Calu3 (cell line): ENCODE measurements at regions not wholly inside any gene's neighbourhood (a gene's known extent, or its start where the extent isn't known, plus 50 kb on each side); places are given as distances from the start of the nearest gene placed in this dataset.

ENCODE experiments used
- BruUV-seq: library from RNA; stranded (reverse); fragments of 400-500 nt; replicated peaks from 2 replicates; lab custom pipeline; 2021; lab: Mats Ljungman, UMichigan
- CTCF ChIA-PET: fragments of 300-600 bp; sonication (Branson Sonifier 250); formaldehyde crosslinking; loops from one replicate; lab custom pipeline; 2022; ENCODE audit warnings: antibody characterized with exemption; lab: Charles Lee
- DNase-seq: peaks from one replicate; pipeline ENCODE4 v3.0.0; 2022
- H3K27ac Mint-ChIP-seq: one replicate; pipeline ENCODE4 v1.8.0; 2022; ENCODE audit warnings: mixed read lengths; ENCODE audit not compliant: unreplicated experiment
- H3K27me3 Mint-ChIP-seq: one replicate; pipeline ENCODE4 v1.8.0; 2022; ENCODE audit warnings: mixed read lengths; ENCODE audit not compliant: unreplicated experiment
- H3K36me3 Mint-ChIP-seq: one replicate; pipeline ENCODE4 v1.8.0; 2022; ENCODE audit warnings: mild to moderate bottlenecking, moderate library complexity, mixed read lengths; ENCODE audit not compliant: insufficient read depth, unreplicated experiment
- H3K4me1 Mint-ChIP-seq: one replicate; pipeline ENCODE4 v1.8.0; 2022; ENCODE audit warnings: mild to moderate bottlenecking, low read depth, mixed read lengths; ENCODE audit not compliant: unreplicated experiment
- H3K4me3 Mint-ChIP-seq: one replicate; pipeline ENCODE4 v1.8.0; 2022; ENCODE audit warnings: mild to moderate bottlenecking, low read depth, moderate library complexity, mixed read lengths; ENCODE audit not compliant: unreplicated experiment
- H3K9me3 Mint-ChIP-seq: one replicate; pipeline ENCODE4 v1.8.0; 2022; ENCODE audit warnings: low read depth, mixed read lengths; ENCODE audit not compliant: unreplicated experiment
- intact Hi-C: fragments of 100-400 bp; cut with micrococcal nuclease; formaldehyde crosslinking; loops from one replicate; pipeline ENCODE4 v1.10.0; 2022; ENCODE audit not compliant: unreplicated experiment
- TF ChIP-seq, protein P1 (sequence below): fragments of 200-600 bp; IDR thresholded peaks from one replicate; pipeline ENCODE4 v1.8.0; 2022; ENCODE audit warnings: antibody characterized with exemption; ENCODE audit not compliant: unreplicated experiment

- Mint-ChIP-seq H3K36me3 (peaks cover 10% of the 10 kb centered on the region), H3K27me3 (no peaks in the 10 kb centered on the region), H3K9me3 (peaks cover under 1% of the 10 kb centered on the region), H3K27ac (no peak overlapping the region), H3K4me3 (no peak overlapping the region), H3K4me1 (peaks cover 49% of the 10 kb centered on the region)
- TF ChIP-seq, protein P1, sequence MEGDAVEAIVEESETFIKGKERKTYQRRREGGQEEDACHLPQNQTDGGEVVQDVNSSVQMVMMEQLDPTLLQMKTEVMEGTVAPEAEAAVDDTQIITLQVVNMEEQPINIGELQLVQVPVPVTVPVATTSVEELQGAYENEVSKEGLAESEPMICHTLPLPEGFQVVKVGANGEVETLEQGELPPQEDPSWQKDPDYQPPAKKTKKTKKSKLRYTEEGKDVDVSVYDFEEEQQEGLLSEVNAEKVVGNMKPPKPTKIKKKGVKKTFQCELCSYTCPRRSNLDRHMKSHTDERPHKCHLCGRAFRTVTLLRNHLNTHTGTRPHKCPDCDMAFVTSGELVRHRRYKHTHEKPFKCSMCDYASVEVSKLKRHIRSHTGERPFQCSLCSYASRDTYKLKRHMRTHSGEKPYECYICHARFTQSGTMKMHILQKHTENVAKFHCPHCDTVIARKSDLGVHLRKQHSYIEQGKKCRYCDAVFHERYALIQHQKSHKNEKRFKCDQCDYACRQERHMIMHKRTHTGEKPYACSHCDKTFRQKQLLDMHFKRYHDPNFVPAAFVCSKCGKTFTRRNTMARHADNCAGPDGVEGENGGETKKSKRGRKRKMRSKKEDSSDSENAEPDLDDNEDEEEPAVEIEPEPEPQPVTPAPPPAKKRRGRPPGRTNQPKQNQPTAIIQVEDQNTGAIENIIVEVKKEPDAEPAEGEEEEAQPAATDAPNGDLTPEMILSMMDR = peak; percentile 24
- DNase-seq = peak; percentile 52
- BruUV-seq = no TSS peak
- intact Hi-C loops = loop anchor here (1.0 kb wide), 1 partner anchor 174 kb away; no protein-coding TSS in a partner anchor
- CTCF ChIA-PET = no interaction called here
These were observed 244.7 kb downstream of the PIK3R1 start for GRCh38 chr5:68460147-68460798.

- intact Hi-C loops = no loop called here
- TF ChIP-seq, protein P1 = no peak
- CTCF ChIA-PET = no interaction called here
- no peak overlapping the region for H3K27ac Mint-ChIP-seq
- H3K9me3 Mint-ChIP-seq = peaks cover 2% of the 10 kb centered on the region
- no peak overlapping the region for H3K4me3 Mint-ChIP-seq
- H3K4me1 Mint-ChIP-seq = peaks cover 15% of the 10 kb centered on the region
- BruUV-seq = no TSS peak
- no peak for DNase-seq
- H3K27me3 Mint-ChIP-seq = no peaks in the 10 kb centered on the region
- no peaks in the 10 kb centered on the region for H3K36me3 Mint-ChIP-seq
These were observed 248.1 kb downstream of the PIK3R1 start for GRCh38 chr5:68463606-68464005.

DNA sequence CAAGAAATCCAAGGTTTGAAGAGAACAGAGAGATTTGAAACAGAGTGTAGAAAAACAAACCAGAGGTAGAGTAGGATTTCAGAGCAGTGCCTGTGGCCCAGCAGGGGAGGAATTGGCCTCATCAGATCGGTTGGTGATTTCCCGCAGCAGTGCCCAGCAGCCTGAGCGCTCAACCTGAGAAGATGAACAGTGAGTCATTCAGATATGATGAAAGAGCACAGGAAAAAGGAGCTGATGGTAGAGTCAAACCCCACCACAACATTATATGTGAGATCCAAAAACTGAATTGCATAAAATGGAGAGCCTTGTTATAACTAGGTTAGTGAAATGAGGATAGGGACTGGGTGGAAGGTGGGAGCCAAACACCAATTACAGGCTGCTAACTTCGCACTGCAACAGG lies 248.9 kb downstream of the PIK3R1 start:
- H3K4me1 Mint-ChIP-seq = peaks cover 7% of the 10 kb centered on the region
- TF ChIP-seq, protein P1 = no peak
- intact Hi-C loops = no loop called here
- no peak overlapping the region for H3K4me3 Mint-ChIP-seq
- no peak for DNase-seq
- no TSS peak for BruUV-seq
- H3K9me3 Mint-ChIP-seq = peaks cover 2% of the 10 kb centered on the region
- CTCF ChIA-PET = no interaction called here
- no peak overlapping the region for H3K27ac Mint-ChIP-seq
- no peaks in the 10 kb centered on the region for H3K27me3 Mint-ChIP-seq
- no peaks in the 10 kb centered on the region for H3K36me3 Mint-ChIP-seq

DNA sequence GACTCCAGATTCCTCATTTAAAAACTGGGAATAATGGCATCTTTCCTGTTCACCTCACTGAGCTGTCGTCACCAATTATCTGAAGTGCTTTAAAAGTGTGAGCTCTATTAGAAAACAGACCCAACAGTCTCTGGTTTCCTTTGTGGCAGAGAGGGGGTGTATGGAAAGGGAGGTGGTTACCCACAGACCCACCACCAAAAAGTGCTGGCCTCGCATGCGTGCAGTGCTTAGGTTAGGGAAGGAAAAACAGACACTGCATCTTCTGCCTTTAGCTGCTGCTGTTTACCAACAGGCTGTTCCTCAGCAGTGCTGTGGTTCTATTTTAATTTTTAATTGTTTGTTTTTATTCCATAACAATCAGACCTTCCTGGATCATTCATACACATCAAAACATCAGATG lies 249.6 kb downstream of the PIK3R1 start:
- intact Hi-C loops = no loop called here
- CTCF ChIA-PET = no interaction called here
- Mint-ChIP-seq H3K27me3 (no peaks in the 10 kb centered on the region), H3K27ac (no peak overlapping the region), H3K9me3 (peaks cover 2% of the 10 kb centered on the region), H3K36me3 (no peaks in the 10 kb centered on the region), H3K4me1 (no peaks in the 10 kb centered on the region), H3K4me3 (no peak overlapping the region)
- no TSS peak for BruUV-seq
- TF ChIP-seq, protein P1 = no peak
- no peak for DNase-seq
